ENCODE measurements at regions not wholly inside any gene's neighbourhood (a gene's known extent, or its start where the extent isn't known, plus 50 kb on each side); places are given as distances from the start of the nearest gene placed in this dataset.

GRCh38 chr4:96295143-96295741, 455.3 kb downstream of the PDHA2 start:
- TF ChIP-seq RAD21 (IDR thresholded peaks at IDR 0.05; ENCODE audit: low read depth) (no peak), ZBTB7A (IDR thresholded peaks at IDR 0.05; ENCODE audit: low read depth) (no peak), CREB1 (IDR thresholded peaks at IDR 0.05; ENCODE audit: low read depth) (no peak), CEBPB (IDR thresholded peaks at IDR 0.05) (no peak), TAF1 (IDR thresholded peaks at IDR 0.05; ENCODE audit: low read depth) (no peak), EGR1 (IDR thresholded peaks at IDR 0.05) (no peak), EP300 (IDR thresholded peaks at IDR 0.05; ENCODE audit: borderline replicate concordance) (no peak), YY1 (IDR thresholded peaks at IDR 0.05; ENCODE audit: low read depth) (no peak), TCF12 (IDR thresholded peaks at IDR 0.05; ENCODE audit: low read depth) (no peak)
- TF ChIP-seq, protein P1, sequence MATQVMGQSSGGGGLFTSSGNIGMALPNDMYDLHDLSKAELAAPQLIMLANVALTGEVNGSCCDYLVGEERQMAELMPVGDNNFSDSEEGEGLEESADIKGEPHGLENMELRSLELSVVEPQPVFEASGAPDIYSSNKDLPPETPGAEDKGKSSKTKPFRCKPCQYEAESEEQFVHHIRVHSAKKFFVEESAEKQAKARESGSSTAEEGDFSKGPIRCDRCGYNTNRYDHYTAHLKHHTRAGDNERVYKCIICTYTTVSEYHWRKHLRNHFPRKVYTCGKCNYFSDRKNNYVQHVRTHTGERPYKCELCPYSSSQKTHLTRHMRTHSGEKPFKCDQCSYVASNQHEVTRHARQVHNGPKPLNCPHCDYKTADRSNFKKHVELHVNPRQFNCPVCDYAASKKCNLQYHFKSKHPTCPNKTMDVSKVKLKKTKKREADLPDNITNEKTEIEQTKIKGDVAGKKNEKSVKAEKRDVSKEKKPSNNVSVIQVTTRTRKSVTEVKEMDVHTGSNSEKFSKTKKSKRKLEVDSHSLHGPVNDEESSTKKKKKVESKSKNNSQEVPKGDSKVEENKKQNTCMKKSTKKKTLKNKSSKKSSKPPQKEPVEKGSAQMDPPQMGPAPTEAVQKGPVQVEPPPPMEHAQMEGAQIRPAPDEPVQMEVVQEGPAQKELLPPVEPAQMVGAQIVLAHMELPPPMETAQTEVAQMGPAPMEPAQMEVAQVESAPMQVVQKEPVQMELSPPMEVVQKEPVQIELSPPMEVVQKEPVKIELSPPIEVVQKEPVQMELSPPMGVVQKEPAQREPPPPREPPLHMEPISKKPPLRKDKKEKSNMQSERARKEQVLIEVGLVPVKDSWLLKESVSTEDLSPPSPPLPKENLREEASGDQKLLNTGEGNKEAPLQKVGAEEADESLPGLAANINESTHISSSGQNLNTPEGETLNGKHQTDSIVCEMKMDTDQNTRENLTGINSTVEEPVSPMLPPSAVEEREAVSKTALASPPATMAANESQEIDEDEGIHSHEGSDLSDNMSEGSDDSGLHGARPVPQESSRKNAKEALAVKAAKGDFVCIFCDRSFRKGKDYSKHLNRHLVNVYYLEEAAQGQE (IDR thresholded peaks at IDR 0.05; ENCODE audit: low read depth): no peak
- TF ChIP-seq, protein P2, sequence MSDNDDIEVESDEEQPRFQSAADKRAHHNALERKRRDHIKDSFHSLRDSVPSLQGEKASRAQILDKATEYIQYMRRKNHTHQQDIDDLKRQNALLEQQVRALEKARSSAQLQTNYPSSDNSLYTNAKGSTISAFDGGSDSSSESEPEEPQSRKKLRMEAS (IDR thresholded peaks at IDR 0.05): no peak
- TF ChIP-seq, protein P3, sequence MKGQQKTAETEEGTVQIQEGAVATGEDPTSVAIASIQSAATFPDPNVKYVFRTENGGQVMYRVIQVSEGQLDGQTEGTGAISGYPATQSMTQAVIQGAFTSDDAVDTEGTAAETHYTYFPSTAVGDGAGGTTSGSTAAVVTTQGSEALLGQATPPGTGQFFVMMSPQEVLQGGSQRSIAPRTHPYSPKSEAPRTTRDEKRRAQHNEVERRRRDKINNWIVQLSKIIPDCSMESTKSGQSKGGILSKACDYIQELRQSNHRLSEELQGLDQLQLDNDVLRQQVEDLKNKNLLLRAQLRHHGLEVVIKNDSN (IDR thresholded peaks at IDR 0.05): no peak

DNA sequence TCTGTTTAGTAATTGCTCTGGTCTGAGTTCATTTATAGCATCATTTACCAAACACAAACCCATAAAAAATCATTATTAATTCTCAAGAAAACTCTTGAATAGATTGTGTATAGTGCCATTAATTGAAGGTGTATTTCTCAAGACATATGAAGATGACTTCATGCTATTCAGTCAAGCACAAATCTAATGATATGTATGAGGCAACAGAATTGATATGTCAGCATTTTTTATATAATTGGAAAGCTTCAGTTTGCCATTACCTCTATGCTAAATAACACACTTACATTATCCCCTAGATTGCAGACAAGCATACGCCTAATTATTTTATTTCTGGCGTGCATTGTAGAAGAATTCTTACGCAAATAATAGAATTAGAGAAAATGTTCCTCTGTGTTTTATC, 461.8 kb downstream of the PDHA2 start:
- no peak for TF ChIP-seq EP300 (IDR thresholded peaks at IDR 0.05; ENCODE audit: borderline replicate concordance)
- TF ChIP-seq EGR1 (IDR thresholded peaks at IDR 0.05): no peak
- TF ChIP-seq NFIC (IDR thresholded peaks at IDR 0.05): no peak
- TF ChIP-seq TCF12 (IDR thresholded peaks at IDR 0.05; ENCODE audit: low read depth): no peak
- TF ChIP-seq RAD21 (IDR thresholded peaks at IDR 0.05; ENCODE audit: low read depth): no peak
- TF ChIP-seq TEAD4 (IDR thresholded peaks at IDR 0.05): no peak
- TF ChIP-seq, protein P3 (IDR thresholded peaks at IDR 0.05): no peak
- TF ChIP-seq ZBTB7A (IDR thresholded peaks at IDR 0.05; ENCODE audit: low read depth): no peak
- TF ChIP-seq YY1 (IDR thresholded peaks at IDR 0.05; ENCODE audit: low read depth): no peak
- no peak for TF ChIP-seq CEBPB (IDR thresholded peaks at IDR 0.05)
- TF ChIP-seq TAF1 (IDR thresholded peaks at IDR 0.05; ENCODE audit: low read depth): no peak
- TF ChIP-seq, protein P1 (IDR thresholded peaks at IDR 0.05; ENCODE audit: low read depth): no peak
- no peak for TF ChIP-seq CREB1 (IDR thresholded peaks at IDR 0.05; ENCODE audit: low read depth)
- TF ChIP-seq, protein P2 (IDR thresholded peaks at IDR 0.05): no peak
- no peak for TF ChIP-seq FOXM1 (IDR thresholded peaks at IDR 0.05; ENCODE audit: borderline replicate concordance, low read depth)

GRCh38 chr4:96305030-96305429, 465.1 kb downstream of the PDHA2 start:
- TF ChIP-seq RAD21 (IDR thresholded peaks at IDR 0.05; ENCODE audit: low read depth): no peak
- TF ChIP-seq, protein P1 (IDR thresholded peaks at IDR 0.05; ENCODE audit: low read depth): no peak
- no peak for TF ChIP-seq CREB1 (IDR thresholded peaks at IDR 0.05; ENCODE audit: low read depth)
- TF ChIP-seq EGR1 (IDR thresholded peaks at IDR 0.05): no peak
- no peak for TF ChIP-seq ZBTB7A (IDR thresholded peaks at IDR 0.05; ENCODE audit: low read depth)
- TF ChIP-seq TCF12 (IDR thresholded peaks at IDR 0.05; ENCODE audit: low read depth): no peak
- TF ChIP-seq EP300 (IDR thresholded peaks at IDR 0.05; ENCODE audit: borderline replicate concordance): no peak
- no peak for TF ChIP-seq CEBPB (IDR thresholded peaks at IDR 0.05)
- TF ChIP-seq, protein P2 (IDR thresholded peaks at IDR 0.05): no peak

GRCh38 chr4:96312046-96312685, 472.3 kb downstream of the PDHA2 start:
- TF ChIP-seq TAF1 (IDR thresholded peaks at IDR 0.05; ENCODE audit: low read depth): no peak
- TF ChIP-seq CREB1 (IDR thresholded peaks at IDR 0.05; ENCODE audit: low read depth): no peak
- TF ChIP-seq, protein P1 (IDR thresholded peaks at IDR 0.05; ENCODE audit: low read depth): no peak
- TF ChIP-seq TCF12 (IDR thresholded peaks at IDR 0.05; ENCODE audit: low read depth): no peak

All from Ishikawa (cell line).